T-helper 1 cell treated with Interleukin-12 subunit alpha and Interleukin-12 subunit beta and Interleukin-4 antibody, amounts not matched to agents 30 μg/mL and 1 μg/mL, for 36 hours (primary cell): ENCODE measurements at regions not wholly inside any gene's neighbourhood (a gene's known extent, or its start where the extent isn't known, plus 50 kb on each side); places are given as distances from the start of the nearest gene placed in this dataset.
"Not testable (repeated sequence)": the region's sequence is repeated elsewhere in the genome, so short reads cannot be mapped to it uniquely, and the experiment has no call there.

Experiments
- H3K27ac Mint-ChIP-seq: one replicate; pipeline ENCODE4 v1.8.0; 2021; ENCODE audit warnings: mild to moderate bottlenecking, mixed read lengths
- H3K27me3 Mint-ChIP-seq: one replicate; pipeline ENCODE4 v1.8.0; 2021; ENCODE audit warnings: low read depth, mixed read lengths
- H3K36me3 Mint-ChIP-seq: one replicate; pipeline ENCODE4 v1.8.0; 2021; ENCODE audit warnings: low read depth, mixed read lengths
- H3K4me1 Mint-ChIP-seq: one replicate; pipeline ENCODE4 v1.8.0; 2021; ENCODE audit warnings: low read depth, mixed read lengths
- H3K4me3 Mint-ChIP-seq: one replicate; pipeline ENCODE4 v1.8.0; 2021; ENCODE audit warnings: mild to moderate bottlenecking, moderate library complexity, mixed read lengths
- H3K9me3 Mint-ChIP-seq: one replicate; pipeline ENCODE4 v1.8.0; 2021; ENCODE audit warnings: mixed read lengths

GRCh38 chr20:55461519-55461918, 543.8 kb downstream of the CBLN4 start:
- no peaks in the 10 kb centered on the region for H3K27me3 Mint-ChIP-seq
- H3K27ac Mint-ChIP-seq: no peak overlapping the region
- no peaks in the 10 kb centered on the region for H3K36me3 Mint-ChIP-seq
- no peaks in the 10 kb centered on the region for H3K9me3 Mint-ChIP-seq
- no peaks in the 10 kb centered on the region for H3K4me1 Mint-ChIP-seq
- no peak overlapping the region for H3K4me3 Mint-ChIP-seq

GRCh38 chr20:55456316-55456940, 548.9 kb downstream of the CBLN4 start:
- Mint-ChIP-seq H3K9me3 (peaks cover 3% of the 10 kb centered on the region), H3K36me3 (no peaks in the 10 kb centered on the region), H3K4me1 (no peaks in the 10 kb centered on the region), H3K27ac (no peak overlapping the region), H3K4me3 (no peak overlapping the region), H3K27me3 (no peaks in the 10 kb centered on the region)

GRCh38 chr20:55449091-55449490, 556.2 kb downstream of the CBLN4 start:
- Mint-ChIP-seq H3K27ac (no peak overlapping the region), H3K4me3 (no peak overlapping the region), H3K9me3 (peaks cover 19% of the 10 kb centered on the region), H3K36me3 (no peaks in the 10 kb centered on the region), H3K27me3 (no peaks in the 10 kb centered on the region), H3K4me1 (no peaks in the 10 kb centered on the region)

- Mint-ChIP-seq H3K4me3 (no peak overlapping the region), H3K4me1 (no peaks in the 10 kb centered on the region)
Observed at GRCh38 chr20:55446301-55446700, 559.0 kb downstream of the CBLN4 start.

GRCh38 chr20:55439070-55439469, 566.2 kb downstream of the CBLN4 start:
- no peaks in the 10 kb centered on the region for H3K4me1 Mint-ChIP-seq
- H3K4me3 Mint-ChIP-seq: no peak overlapping the region
- H3K36me3 Mint-ChIP-seq: no peaks in the 10 kb centered on the region
- no peak overlapping the region for H3K27ac Mint-ChIP-seq
- no peaks in the 10 kb centered on the region for H3K27me3 Mint-ChIP-seq
- peaks cover 5% of the 10 kb centered on the region for H3K9me3 Mint-ChIP-seq

More at GRCh38 chr20:55446301-55446700, 559.0 kb downstream of the CBLN4 start:
- H3K27me3 Mint-ChIP-seq: no peaks in the 10 kb centered on the region
- no peak overlapping the region for H3K27ac Mint-ChIP-seq
- peaks cover 19% of the 10 kb centered on the region for H3K9me3 Mint-ChIP-seq
- no peaks in the 10 kb centered on the region for H3K36me3 Mint-ChIP-seq

- H3K27ac Mint-ChIP-seq: no peak overlapping the region
- H3K36me3 Mint-ChIP-seq: no peaks in the 10 kb centered on the region
- no peaks in the 10 kb centered on the region for H3K4me1 Mint-ChIP-seq
- H3K9me3 Mint-ChIP-seq: peaks cover 5% of the 10 kb centered on the region
- no peaks in the 10 kb centered on the region for H3K27me3 Mint-ChIP-seq
- H3K4me3 Mint-ChIP-seq: no peak overlapping the region
Observed at GRCh38 chr20:55437798-55438415, 567.4 kb downstream of the CBLN4 start.

GRCh38 chr20:55424968-55425367, 580.4 kb downstream of the CBLN4 start:
- no peaks in the 10 kb centered on the region for H3K27me3 Mint-ChIP-seq
- H3K27ac Mint-ChIP-seq: no peak overlapping the region
- H3K4me3 Mint-ChIP-seq: no peak overlapping the region
- no peaks in the 10 kb centered on the region for H3K4me1 Mint-ChIP-seq
- H3K36me3 Mint-ChIP-seq: no peaks in the 10 kb centered on the region
- peaks cover 12% of the 10 kb centered on the region for H3K9me3 Mint-ChIP-seq

- H3K36me3 Mint-ChIP-seq: no peaks in the 10 kb centered on the region
- H3K9me3 Mint-ChIP-seq: peaks cover 16% of the 10 kb centered on the region
- H3K4me1 Mint-ChIP-seq: no peaks in the 10 kb centered on the region
- no peak overlapping the region for H3K4me3 Mint-ChIP-seq
- no peaks in the 10 kb centered on the region for H3K27me3 Mint-ChIP-seq
- H3K27ac Mint-ChIP-seq: no peak overlapping the region
Observed at GRCh38 chr20:55424476-55424875, 580.8 kb downstream of the CBLN4 start.

- no peak overlapping the region for H3K4me3 Mint-ChIP-seq
- H3K27me3 Mint-ChIP-seq: no peaks in the 10 kb centered on the region
- H3K27ac Mint-ChIP-seq: no peak overlapping the region
- no peaks in the 10 kb centered on the region for H3K36me3 Mint-ChIP-seq
- H3K9me3 Mint-ChIP-seq: peaks cover 6% of the 10 kb centered on the region
- H3K4me1 Mint-ChIP-seq: no peaks in the 10 kb centered on the region
Observed at GRCh38 chr20:55417836-55418235, 587.5 kb downstream of the CBLN4 start.

- H3K36me3 Mint-ChIP-seq: no peaks in the 10 kb centered on the region
- H3K27ac Mint-ChIP-seq: no peak overlapping the region
- H3K27me3 Mint-ChIP-seq: no peaks in the 10 kb centered on the region
- peaks cover 6% of the 10 kb centered on the region for H3K9me3 Mint-ChIP-seq
- no peak overlapping the region for H3K4me3 Mint-ChIP-seq
- no peaks in the 10 kb centered on the region for H3K4me1 Mint-ChIP-seq
Observed at GRCh38 chr20:55415567-55416142, 589.7 kb downstream of the CBLN4 start.

GRCh38 chr20:55412508-55412907, 592.8 kb downstream of the CBLN4 start:
- not testable (repeated sequence) for H3K4me1 Mint-ChIP-seq, H3K36me3 Mint-ChIP-seq, H3K4me3 Mint-ChIP-seq, H3K27me3 Mint-ChIP-seq, H3K9me3 Mint-ChIP-seq, H3K27ac Mint-ChIP-seq

GRCh38 chr20:55406891-55407290, 598.4 kb downstream of the CBLN4 start:
- Mint-ChIP-seq H3K27me3 (no peaks in the 10 kb centered on the region), H3K27ac (no peak overlapping the region), H3K4me1 (no peaks in the 10 kb centered on the region)

GRCh38 chr20:55394592-55394991, 610.7 kb downstream of the CBLN4 start:
- Mint-ChIP-seq H3K27me3 (no peaks in the 10 kb centered on the region), H3K27ac (no peak overlapping the region), H3K4me1 (no peaks in the 10 kb centered on the region), H3K36me3 (no peaks in the 10 kb centered on the region), H3K9me3 (peaks cover 12% of the 10 kb centered on the region), H3K4me3 (no peak overlapping the region)

More at GRCh38 chr20:55406891-55407290, 598.4 kb downstream of the CBLN4 start:
- H3K36me3 Mint-ChIP-seq: no peaks in the 10 kb centered on the region
- no peak overlapping the region for H3K4me3 Mint-ChIP-seq
- H3K9me3 Mint-ChIP-seq: peaks cover 4% of the 10 kb centered on the region

- no peaks in the 10 kb centered on the region for H3K4me1 Mint-ChIP-seq
- no peaks in the 10 kb centered on the region for H3K27me3 Mint-ChIP-seq
- no peaks in the 10 kb centered on the region for H3K36me3 Mint-ChIP-seq
- H3K4me3 Mint-ChIP-seq: no peak overlapping the region
- peaks cover 20% of the 10 kb centered on the region for H3K9me3 Mint-ChIP-seq
- no peak overlapping the region for H3K27ac Mint-ChIP-seq
Observed at GRCh38 chr20:55390791-55391190, 614.5 kb downstream of the CBLN4 start.

GRCh38 chr20:55386686-55387085, 618.6 kb downstream of the CBLN4 start:
- no peak overlapping the region for H3K4me3 Mint-ChIP-seq
- H3K9me3 Mint-ChIP-seq: peaks cover 21% of the 10 kb centered on the region
- no peak overlapping the region for H3K27ac Mint-ChIP-seq
- H3K4me1 Mint-ChIP-seq: no peaks in the 10 kb centered on the region
- no peaks in the 10 kb centered on the region for H3K36me3 Mint-ChIP-seq
- H3K27me3 Mint-ChIP-seq: no peaks in the 10 kb centered on the region
